Activated CD4-positive, alpha-beta T cell treated with anti-CD3 and anti-CD28 coated beads, Interleukin-2, amount 50 U/mL, for 24 hours (primary cell): ENCODE measurements at regions not wholly inside any gene's neighbourhood (a gene's known extent, or its start where the extent isn't known, plus 50 kb on each side); places are given as distances from the start of the nearest gene placed in this dataset.
"Not testable (repeated sequence)": the region's sequence is repeated elsewhere in the genome, so short reads cannot be mapped to it uniquely, and the experiment has no call there.

ENCODE experiments used
- DNase-seq, 2 donors: peaks; one replicate each; pipeline ENCODE4 v3.0.0-alpha.2; 2020; ENCODE audit warnings: low read depth in 1 of 2, low spot score in 1 of 2

- DNase-seq, result no peak
These were observed 314.6 kb upstream of the SGCG start for GRCh38 chr13:22866221-22866620.

DNA sequence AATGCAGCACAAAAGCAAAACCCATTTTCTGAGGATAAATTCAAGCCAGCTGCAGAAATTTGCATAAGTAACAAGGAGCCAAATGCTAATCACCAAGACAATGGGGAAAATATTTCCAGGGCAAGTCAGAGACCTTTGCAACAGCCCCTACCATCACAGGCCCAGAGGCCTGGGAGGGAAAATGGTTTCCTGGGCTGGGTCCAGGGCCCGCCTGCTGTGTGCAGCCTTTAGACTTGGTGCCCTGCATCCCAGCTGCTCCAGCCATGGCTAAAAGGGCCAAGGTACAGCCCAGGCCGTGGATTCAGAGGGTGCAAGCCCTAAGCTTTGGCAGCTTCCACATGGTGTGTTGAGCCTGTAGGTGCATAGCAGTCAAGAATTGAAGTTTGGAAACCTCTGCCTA, 309.5 kb upstream of the SGCG start:
- no peak for DNase-seq

DNA sequence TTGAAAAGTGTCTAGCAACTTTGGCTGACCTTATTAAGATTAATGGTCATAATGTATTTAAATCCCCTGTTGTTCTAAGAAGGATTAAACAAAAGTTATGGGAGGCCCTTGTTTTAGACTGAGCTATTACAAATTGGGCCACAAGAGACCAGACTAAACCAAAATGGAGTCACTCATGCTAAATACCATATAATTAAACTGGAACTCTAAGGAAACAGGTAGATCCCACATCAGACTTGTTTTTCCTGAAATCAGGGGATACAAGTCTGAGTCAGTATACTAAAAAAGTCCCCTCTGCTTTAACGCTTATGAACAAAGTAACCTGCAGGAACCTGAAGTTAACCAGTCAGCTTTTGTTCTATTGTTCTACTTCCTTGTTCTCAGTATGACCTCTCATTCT, 305.9 kb upstream of the SGCG start:
- DNase-seq, result no peak

DNA sequence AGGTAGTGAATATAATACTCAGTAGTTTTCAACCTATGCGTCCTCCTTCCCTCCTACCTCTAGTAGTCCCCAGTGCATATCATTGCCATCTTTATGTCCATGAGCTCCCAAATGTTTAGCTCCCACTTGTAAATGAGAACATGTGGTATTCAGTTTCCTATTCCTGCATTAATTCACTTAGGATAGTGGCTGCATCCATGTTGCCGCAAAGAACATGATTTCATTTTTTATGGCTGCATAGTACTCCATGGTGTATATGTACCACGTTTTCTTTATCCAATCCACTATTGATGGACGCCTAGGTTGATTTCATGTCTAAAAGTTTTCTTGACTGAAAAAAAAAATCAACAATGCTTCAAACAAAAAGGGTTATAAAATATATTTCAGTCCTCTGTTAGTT, 303.4 kb upstream of the SGCG start:
- DNase-seq, result no peak

- no peak for DNase-seq
These were observed 299.7 kb upstream of the SGCG start for GRCh38 chr13:22880741-22881720.

GRCh38 chr13:22881721-22882608, 298.8 kb upstream of the SGCG start:
- not testable (repeated sequence) for DNase-seq

DNA sequence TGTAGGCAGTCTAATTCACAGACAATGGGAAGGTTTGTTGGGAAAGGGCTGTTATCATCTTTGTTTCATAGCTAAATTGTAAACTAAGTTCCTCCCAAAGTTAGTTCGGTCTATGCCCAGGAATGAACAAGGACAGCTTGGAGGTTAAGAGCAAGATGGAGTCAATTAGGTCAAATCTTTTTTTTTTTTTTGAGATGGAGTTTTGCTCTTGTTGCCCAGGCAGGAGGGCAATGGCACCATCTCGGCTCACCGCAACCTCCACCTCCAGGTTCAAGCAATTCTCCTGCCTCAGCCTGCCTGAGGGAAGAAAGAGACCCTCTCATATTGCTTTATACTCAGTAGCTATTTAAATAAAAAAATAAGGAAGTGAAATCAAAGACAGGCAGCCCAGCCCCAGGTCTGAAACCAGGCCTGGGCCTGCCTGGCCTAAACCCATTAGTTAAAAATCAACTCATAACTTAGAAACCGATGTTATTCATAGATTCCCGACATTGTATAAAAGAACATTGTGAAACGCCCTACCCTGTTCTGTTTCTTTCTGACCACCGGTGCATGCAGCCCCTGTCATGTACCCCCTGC, 297.4 kb upstream of the SGCG start:
- DNase-seq, result no peak

GRCh38 chr13:22883956-22884355, 296.8 kb upstream of the SGCG start:
- no peak for DNase-seq

- not testable (repeated sequence) for DNase-seq
These were observed 294.7 kb upstream of the SGCG start for GRCh38 chr13:22886061-22886460.

- DNase-seq, result not testable (repeated sequence)
These were observed 291.4 kb upstream of the SGCG start for GRCh38 chr13:22889376-22889775.

DNA sequence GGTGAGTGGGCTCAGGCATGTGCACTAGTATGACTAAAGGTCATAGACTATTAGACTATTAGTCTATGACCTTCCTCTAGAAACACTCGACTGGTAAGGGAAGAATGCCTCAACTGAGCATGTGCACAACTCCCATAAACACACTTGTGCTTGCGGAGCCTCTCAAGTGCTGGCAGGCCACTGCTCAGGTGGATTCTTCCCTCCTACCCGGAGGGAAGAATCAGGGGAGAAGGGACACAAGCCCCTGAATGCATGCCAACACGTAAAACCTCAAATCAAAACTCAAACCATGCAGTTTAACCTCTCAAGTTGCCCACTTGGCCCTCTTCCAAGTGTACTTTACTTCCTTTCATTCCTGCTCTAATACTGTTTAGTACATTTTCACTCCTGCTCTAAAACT, 287.6 kb upstream of the SGCG start:
- DNase-seq, result no peak

DNA sequence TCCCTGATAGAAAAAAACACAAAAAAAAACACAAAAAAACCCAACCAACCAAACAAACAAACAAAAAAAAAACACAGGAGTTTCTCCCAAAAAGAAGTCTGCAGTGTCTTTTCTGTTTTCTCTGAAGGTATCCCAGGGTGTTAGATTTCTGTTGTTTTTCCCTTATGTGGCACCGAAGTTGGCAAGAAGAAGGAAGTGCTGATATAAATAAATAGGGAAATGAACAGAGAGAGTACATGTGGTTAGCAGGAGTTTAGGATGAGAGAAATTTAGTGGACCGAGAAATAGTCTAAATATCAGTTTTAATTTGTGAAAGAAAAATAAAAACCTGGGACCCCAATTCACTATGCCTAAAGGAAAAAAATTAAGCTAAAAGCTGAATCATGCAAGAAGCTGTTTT, 287.0 kb upstream of the SGCG start:
- no peak for DNase-seq

DNA sequence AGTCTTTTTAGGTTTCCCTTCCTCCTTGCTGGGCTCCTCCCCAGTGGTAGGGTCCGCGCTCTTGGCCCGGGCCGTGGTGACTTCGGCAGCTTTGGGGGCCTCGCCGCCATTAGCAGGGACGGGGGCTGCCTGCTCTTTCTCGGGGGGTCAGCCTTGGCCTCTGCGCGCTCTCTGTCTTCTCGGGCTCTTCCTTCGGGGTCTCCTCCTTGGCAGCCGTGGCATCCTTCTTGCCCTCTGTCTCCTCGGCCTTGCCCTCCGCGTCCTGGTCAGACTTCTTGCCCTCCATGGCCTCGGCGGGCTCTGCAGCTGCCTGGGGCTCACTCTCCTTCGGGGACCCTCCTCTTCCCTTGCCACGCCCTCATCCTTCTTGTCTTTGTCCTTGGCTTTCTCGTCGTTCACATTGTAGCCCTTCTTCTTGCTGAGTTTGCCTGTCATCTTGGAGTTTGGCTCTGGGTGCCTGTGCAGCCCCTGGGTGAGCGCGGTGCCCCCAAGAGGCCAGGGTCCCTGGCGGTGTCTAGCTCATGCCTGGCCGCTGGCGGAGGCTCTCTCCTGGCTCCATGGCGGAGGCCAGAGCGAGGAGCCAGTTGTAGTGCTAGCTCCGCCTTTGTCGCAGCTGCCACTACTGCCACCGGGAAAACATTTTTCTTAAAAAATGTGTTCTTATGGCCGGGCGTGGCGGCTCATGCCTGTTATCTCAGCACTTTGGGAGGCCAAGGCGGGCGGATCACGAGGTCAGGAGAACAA, 283.0 kb upstream of the SGCG start:
- DNase-seq, result no peak

- DNase-seq, result not testable (repeated sequence)
These were observed 280.3 kb upstream of the SGCG start for GRCh38 chr13:22900416-22900951.

DNA sequence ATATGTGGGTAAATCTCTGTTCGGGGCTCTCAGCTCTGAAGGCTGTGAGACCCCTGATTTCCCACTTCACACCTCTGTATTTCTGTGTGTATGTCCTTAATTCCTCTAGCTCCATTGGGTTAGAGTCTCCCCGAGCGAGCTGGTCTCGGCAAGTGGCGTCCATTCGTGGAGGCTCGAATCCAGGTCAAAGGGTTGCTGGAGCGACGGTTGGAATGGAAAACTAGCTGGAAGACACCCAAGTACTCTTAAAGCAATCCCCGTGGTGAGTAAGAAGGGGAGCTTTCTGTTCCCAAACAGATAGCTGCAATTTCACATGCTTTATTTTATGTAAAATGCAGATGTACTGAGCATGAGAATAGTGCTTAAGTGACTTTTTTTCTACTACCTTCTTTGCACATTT, 277.5 kb upstream of the SGCG start:
- no peak for DNase-seq

- no peak for DNase-seq
These were observed 276.9 kb upstream of the SGCG start for GRCh38 chr13:22903925-22904324.

DNA sequence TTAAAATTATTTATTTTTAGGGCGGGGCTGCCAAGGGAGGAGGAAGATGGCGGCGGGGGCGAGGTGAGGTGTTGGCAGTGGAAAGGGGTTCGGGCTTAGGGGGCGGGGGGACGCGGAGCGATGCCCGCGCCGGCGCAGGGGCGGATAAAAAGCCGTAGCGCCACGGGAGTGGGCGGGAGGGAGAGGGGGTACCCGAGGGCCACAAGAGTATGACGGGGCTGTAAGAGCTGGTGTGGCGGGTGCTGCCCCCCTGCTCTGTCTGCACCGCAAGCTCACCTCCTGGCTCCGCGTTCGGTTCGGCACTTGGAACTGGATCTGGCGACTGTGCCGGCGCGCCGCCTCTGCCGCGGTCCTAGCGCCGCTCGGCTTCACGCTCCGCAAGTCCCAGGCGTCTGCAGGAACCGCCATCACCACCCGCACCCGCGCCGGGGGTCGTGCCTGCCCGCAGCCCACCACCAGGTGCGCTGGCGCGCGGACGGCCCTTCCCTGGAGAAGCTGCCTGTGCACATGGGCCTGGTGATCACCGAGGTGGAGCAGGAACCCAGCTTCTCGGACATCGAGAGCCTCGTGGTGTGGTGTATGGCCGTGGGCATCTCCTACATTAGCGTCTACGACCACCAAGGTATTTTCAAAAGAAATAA, 265.2 kb upstream of the SGCG start:
- no peak for DNase-seq

- not testable (repeated sequence) for DNase-seq
These were observed 264.5 kb upstream of the SGCG start for GRCh38 chr13:22916276-22916675.

DNA sequence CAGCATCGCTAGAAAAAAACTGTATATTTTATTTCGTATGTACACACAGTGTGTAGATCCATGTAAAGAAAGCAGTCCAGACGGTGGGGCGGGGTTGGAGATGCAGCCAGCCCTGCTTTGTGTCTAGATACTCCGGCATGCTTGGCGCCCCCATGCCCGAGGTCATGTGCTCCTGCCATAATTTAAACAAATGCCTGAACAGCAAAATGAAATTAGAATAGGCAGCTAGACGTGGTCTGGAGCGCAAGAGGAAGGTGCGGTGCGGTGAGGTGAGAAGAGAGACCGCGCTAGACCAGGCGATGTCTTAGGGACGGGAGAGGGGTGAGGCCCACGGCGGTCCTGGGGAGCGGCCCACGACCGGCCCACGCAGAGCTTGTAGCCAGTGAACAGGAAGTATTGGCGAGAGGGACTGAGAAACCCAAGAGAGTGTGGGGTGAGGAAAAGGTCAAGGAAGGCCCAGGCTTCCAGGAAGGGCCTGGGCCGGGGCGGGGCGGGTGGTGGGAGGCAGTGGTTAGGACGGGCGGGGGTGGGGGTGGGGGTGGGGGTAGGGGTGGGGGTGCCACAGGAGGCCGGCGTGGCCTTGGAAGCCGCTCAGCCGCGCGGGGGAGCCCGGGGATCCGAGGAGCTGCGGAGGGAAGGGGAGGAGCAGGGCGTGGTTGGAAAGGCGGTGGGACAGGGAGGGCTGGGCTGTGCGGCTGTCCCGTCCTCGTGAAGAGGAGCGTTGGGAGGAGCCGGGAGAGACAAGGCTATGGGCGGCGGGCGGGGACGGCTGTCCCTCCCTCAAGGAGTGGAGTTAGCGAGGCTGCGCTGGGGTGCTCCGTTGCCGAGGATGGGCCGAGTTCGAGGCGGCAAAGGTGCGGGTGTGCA, 254.7 kb upstream of the SGCG start:
- no peak for DNase-seq
